Trophoblast cell (in vitro differentiated cells and primary cell): ENCODE measurements at regions not wholly inside any gene's neighbourhood (a gene's known extent, or its start where the extent isn't known, plus 50 kb on each side); places are given as distances from the start of the nearest gene placed in this dataset.

Experiments used
- DNase-seq, 2 donors: peaks; one replicate each; pipeline ENCODE4 v3.0.0-alpha.2; 2016
- H2AFZ ChIP-seq: 2 replicates; pipeline ENCODE4 v1.6.1; 2013; ENCODE audit warnings: low read length, moderate library complexity, mild to moderate bottlenecking; ENCODE audit not compliant: insufficient read depth, poor library complexity
- H2AK5ac ChIP-seq: 2 replicates; pipeline ENCODE4 v1.6.1; 2013; ENCODE audit warnings: mild to moderate bottlenecking, low read length
- H2BK120ac ChIP-seq: 2 replicates; pipeline ENCODE4 v1.6.1; 2013; ENCODE audit warnings: low read length, mild to moderate bottlenecking, moderate library complexity; ENCODE audit not compliant: insufficient read depth, poor library complexity
- H2BK12ac ChIP-seq: 2 replicates; pipeline ENCODE4 v1.6.1; 2013; ENCODE audit warnings: mild to moderate bottlenecking, low read length, moderate library complexity
- H2BK5ac ChIP-seq: 2 replicates; pipeline ENCODE4 v1.6.1; 2013; ENCODE audit warnings: low read length, low read depth, moderate library complexity, mild to moderate bottlenecking; ENCODE audit not compliant: poor library complexity
- H3K14ac ChIP-seq: 2 replicates; pipeline ENCODE4 v1.6.1; 2013; ENCODE audit warnings: mild to moderate bottlenecking, low read length
- H3K18ac ChIP-seq: 2 replicates; pipeline ENCODE4 v1.6.1; 2013; ENCODE audit warnings: mild to moderate bottlenecking, low read length
- H3K23ac ChIP-seq: 2 replicates; pipeline ENCODE4 v1.6.1; 2013; ENCODE audit warnings: low read length
- H3K27ac ChIP-seq: 2 replicates; pipeline ENCODE4 v1.5.1; 2013; ENCODE audit warnings: low read depth, mild to moderate bottlenecking, inconsistent platforms, low read length, moderate library complexity
- H3K27me3 ChIP-seq: 2 replicates; pipeline ENCODE4 v1.6.1; 2013; ENCODE audit warnings: inconsistent platforms, mild to moderate bottlenecking, low read length, moderate library complexity; ENCODE audit not compliant: insufficient read depth
- H3K36me3 ChIP-seq, 2 experiments: 1 replicate in 1 of 2; 2 replicates in 1 of 2; pipeline ENCODE4 v1.6.1; 2013; ENCODE audit warnings: low read length in 2 of 2, mild to moderate bottlenecking in 2 of 2, moderate library complexity in 1 of 2; ENCODE audit not compliant: insufficient read depth in 2 of 2, control insufficient read depth in 1 of 2
- H3K4ac ChIP-seq: 2 replicates; pipeline ENCODE4 v1.6.1; 2013; ENCODE audit warnings: low read depth, mild to moderate bottlenecking, low read length, moderate library complexity
- H3K4me1 ChIP-seq, 2 experiments: 1 replicate in 1 of 2; 2 replicates in 1 of 2; pipeline ENCODE4 v1.6.1; 2013; ENCODE audit warnings: low read length in 2 of 2, mild to moderate bottlenecking in 2 of 2, moderate library complexity in 1 of 2; ENCODE audit not compliant: insufficient read depth in 2 of 2, control insufficient read depth in 1 of 2
- H3K4me2 ChIP-seq: 2 replicates; pipeline ENCODE4 v1.6.1; 2013; ENCODE audit warnings: inconsistent platforms, mild to moderate bottlenecking, low read length, moderate library complexity
- H3K4me3 ChIP-seq: 2 replicates; pipeline ENCODE4 v1.5.1; 2013; ENCODE audit warnings: mild to moderate bottlenecking, low read depth, low read length, inconsistent platforms
- H3K79me1 ChIP-seq: one replicate; pipeline ENCODE4 v1.6.1; 2013; ENCODE audit warnings: low read length
- H3K79me2 ChIP-seq: 2 replicates; pipeline ENCODE4 v1.6.1; 2013; ENCODE audit warnings: low read length, mild to moderate bottlenecking; ENCODE audit not compliant: control insufficient read depth, insufficient read depth, poor library complexity
- H3K9ac ChIP-seq: 2 replicates; pipeline ENCODE4 v1.6.1; 2013; ENCODE audit warnings: mild to moderate bottlenecking, low read length
- H3K9me3 ChIP-seq: 2 replicates; pipeline ENCODE4 v1.6.1; 2013; ENCODE audit warnings: low read depth, mild to moderate bottlenecking, control low read depth, inconsistent platforms, low read length; ENCODE audit not compliant: insufficient read depth
- H4K12ac ChIP-seq: 2 replicates; pipeline ENCODE4 v1.6.1; 2013; ENCODE audit warnings: low read depth, mild to moderate bottlenecking, low read length, moderate library complexity
- H4K8ac ChIP-seq: 2 replicates; pipeline ENCODE4 v1.6.1; 2013; ENCODE audit warnings: low read depth, mild to moderate bottlenecking, low read length, moderate library complexity
- H4K91ac ChIP-seq: one replicate; pipeline ENCODE4 v1.6.1; 2013; ENCODE audit warnings: low read depth, mild to moderate bottlenecking, low read length, moderate library complexity
- WGBS: extraction: QIAGEN DNeasy Blood & Tissue Kit; methylation state at CpG from one replicate; pipeline ENCODE4 v1.1.7; 2013; ENCODE audit warnings: missing lambda C conversion rate; ENCODE audit not compliant: insufficient read length, insufficient coverage; ENCODE audit errors: extremely low coverage; 5-methylcytosine and 5-hydroxymethylcytosine counted together

- H3K36me3 ChIP-seq = no peaks in the 10 kb centered on the region
- no peak overlapping the region for H3K18ac ChIP-seq
- no peak overlapping the region for H2BK5ac ChIP-seq
- H2AFZ ChIP-seq = no peak overlapping the region
- no peaks in the 10 kb centered on the region for H3K4me1 ChIP-seq
- no peak overlapping the region for H3K9ac ChIP-seq
- H3K9me3 ChIP-seq = no peaks in the 10 kb centered on the region
- H4K8ac ChIP-seq = no peak overlapping the region
- no peak overlapping the region for H3K14ac ChIP-seq
- no peak for DNase-seq
- no peak overlapping the region for H4K91ac ChIP-seq
- H3K4me3 ChIP-seq = no peak overlapping the region
- no peak overlapping the region for H3K27ac ChIP-seq
- H3K4me2 ChIP-seq = no peak overlapping the region
- no peak overlapping the region for H2BK120ac ChIP-seq
- H2AK5ac ChIP-seq = no peak overlapping the region
- H2BK12ac ChIP-seq = no peak overlapping the region
- no peak overlapping the region for H4K12ac ChIP-seq
- no peak overlapping the region for H3K4ac ChIP-seq
- no peaks in the 10 kb centered on the region for H3K27me3 ChIP-seq
- no peaks in the 10 kb centered on the region for H3K79me2 ChIP-seq
- no peak overlapping the region for H3K23ac ChIP-seq
- H3K79me1 ChIP-seq = no peaks in the 10 kb centered on the region
- no CpG with 5 or more reads among the region's 3 CpGs for WGBS
Observed at GRCh38 chr1:95604771-95605170, 370.8 kb downstream of the RWDD3 start.

- Histone ChIP-seq H2AK5ac (no peak overlapping the region), H4K91ac (no peak overlapping the region), H3K4me3 (no peak overlapping the region), H3K79me2 (no peaks in the 10 kb centered on the region), H3K14ac (no peak overlapping the region), H2BK12ac (no peak overlapping the region), H4K12ac (no peak overlapping the region), H3K23ac (no peak overlapping the region), H3K27ac (no peak overlapping the region), H2BK5ac (no peak overlapping the region), H3K9me3 (no peaks in the 10 kb centered on the region), H3K36me3 (no peaks in the 10 kb centered on the region), H2AFZ (no peak overlapping the region), H3K27me3 (no peaks in the 10 kb centered on the region), H2BK120ac (no peak overlapping the region), H3K4me1 (no peaks in the 10 kb centered on the region), H3K79me1 (no peaks in the 10 kb centered on the region), H4K8ac (no peak overlapping the region), H3K4me2 (no peak overlapping the region), H3K18ac (no peak overlapping the region), H3K4ac (no peak overlapping the region), H3K9ac (no peak overlapping the region)
- WGBS = no CpG with 5 or more reads among the region's 5 CpGs
- DNase-seq = no peak
Observed at GRCh38 chr1:95614197-95614596, 380.2 kb downstream of the RWDD3 start.

GRCh38 chr1:95615421-95615820 is 381.4 kb downstream of the RWDD3 start:
- no peak overlapping the region for H4K8ac ChIP-seq

GRCh38 chr1:95620076-95620475 is 386.1 kb downstream of the RWDD3 start:
- no peak overlapping the region for H2AFZ ChIP-seq
- H3K4ac ChIP-seq = no peak overlapping the region
- H3K23ac ChIP-seq = no peak overlapping the region
- H2BK5ac ChIP-seq = no peak overlapping the region
- no peak overlapping the region for H4K91ac ChIP-seq
- no peaks in the 10 kb centered on the region for H3K79me2 ChIP-seq
- no peaks in the 10 kb centered on the region for H3K4me1 ChIP-seq
- H2BK120ac ChIP-seq = no peak overlapping the region
- H3K18ac ChIP-seq = no peak overlapping the region
- DNase-seq = no peak
- no peak overlapping the region for H4K8ac ChIP-seq
- no peak overlapping the region for H3K14ac ChIP-seq
- no peak overlapping the region for H3K27ac ChIP-seq
- H2AK5ac ChIP-seq = no peak overlapping the region
- H3K27me3 ChIP-seq = no peaks in the 10 kb centered on the region
- H4K12ac ChIP-seq = no peak overlapping the region
- H3K79me1 ChIP-seq = no peaks in the 10 kb centered on the region
- H3K9ac ChIP-seq = no peak overlapping the region
- H3K4me3 ChIP-seq = no peak overlapping the region
- no peak overlapping the region for H2BK12ac ChIP-seq
- H3K36me3 ChIP-seq = no peaks in the 10 kb centered on the region
- H3K4me2 ChIP-seq = no peak overlapping the region
- 100% methylated on average over 1 of the region's 5 CpGs for WGBS
- H3K9me3 ChIP-seq = no peaks in the 10 kb centered on the region

More at GRCh38 chr1:95615421-95615820, 381.4 kb downstream of the RWDD3 start:
- DNase-seq = no peak
- Histone ChIP-seq H3K23ac (no peak overlapping the region), H3K27ac (no peak overlapping the region), H2BK5ac (no peak overlapping the region), H3K79me1 (no peaks in the 10 kb centered on the region), H3K4me3 (no peak overlapping the region), H3K4me1 (no peaks in the 10 kb centered on the region), H3K14ac (no peak overlapping the region), H3K36me3 (no peaks in the 10 kb centered on the region), H4K91ac (no peak overlapping the region), H3K9me3 (no peaks in the 10 kb centered on the region), H3K79me2 (no peaks in the 10 kb centered on the region), H3K18ac (no peak overlapping the region), H3K27me3 (no peaks in the 10 kb centered on the region), H2BK12ac (no peak overlapping the region), H3K9ac (no peak overlapping the region), H4K12ac (no peak overlapping the region), H3K4ac (no peak overlapping the region), H3K4me2 (no peak overlapping the region), H2BK120ac (no peak overlapping the region), H2AK5ac (no peak overlapping the region), H2AFZ (no peak overlapping the region)
- no CpG with 5 or more reads among the region's 3 CpGs for whole genome bisulfite sequencing
